GM12891 (cell line): ENCODE measurements at regions not wholly inside any gene's neighbourhood (a gene's known extent, or its start where the extent isn't known, plus 50 kb on each side); places are given as distances from the start of the nearest gene placed in this dataset.
"Not testable (repeated sequence)": the region's sequence is repeated elsewhere in the genome, so short reads cannot be mapped to it uniquely, and the experiment has no call there.

Experiments
- DNase-seq: peaks from one replicate; pipeline ENCODE4 v3.0.0; 2011; ENCODE audit warnings: low spot score; ENCODE audit not compliant: insufficient read length
- FAIRE-seq: peaks from 2 replicates; lab custom pipeline; 2011; peaks lifted over from hg19 to GRCh38; lab: Jason Lieb, UNC
- PAX5 ChIP-seq: IDR thresholded peaks from 2 replicates; pipeline ENCODE4 v1.6.1; 2011; ENCODE audit warnings: low read length, moderate library complexity, mild to moderate bottlenecking; ENCODE audit not compliant: insufficient read depth, severe bottlenecking
- POLR2A ChIP-seq: IDR thresholded peaks from 2 replicates; pipeline ENCODE4 v1.6.1; 2011; ENCODE audit warnings: low read depth, low read length, control low read depth
- POLR2AphosphoS5 ChIP-seq: IDR thresholded peaks from 2 replicates; pipeline ENCODE4 v1.6.1; 2011; ENCODE audit warnings: low read depth, low read length, control low read depth
- POU2F2 ChIP-seq: IDR thresholded peaks from 2 replicates; pipeline ENCODE4 v1.6.1; 2011; ENCODE audit warnings: low read depth, mild to moderate bottlenecking, control low read depth, low read length, moderate library complexity
- SPI1 ChIP-seq: IDR thresholded peaks from 2 replicates; pipeline ENCODE4 v1.6.1; 2011; ENCODE audit warnings: low read depth, low read length, control low read depth
- TAF1 ChIP-seq: IDR thresholded peaks from 2 replicates; pipeline ENCODE4 v1.6.1; 2011; ENCODE audit warnings: low read depth, low read length, control low read depth

GRCh38 chr5:108521841-108522506, 140.1 kb upstream of the FBXL17 start:
- no peak for TF ChIP-seq POLR2A
- no peak for TF ChIP-seq PAX5
- no peak for TF ChIP-seq TAF1
- no peak for TF ChIP-seq POU2F2
- TF ChIP-seq POLR2AphosphoS5, result no peak
- TF ChIP-seq SPI1, result no peak
- no peak for DNase-seq
- peak; percentile 85 for FAIRE-seq

DNA sequence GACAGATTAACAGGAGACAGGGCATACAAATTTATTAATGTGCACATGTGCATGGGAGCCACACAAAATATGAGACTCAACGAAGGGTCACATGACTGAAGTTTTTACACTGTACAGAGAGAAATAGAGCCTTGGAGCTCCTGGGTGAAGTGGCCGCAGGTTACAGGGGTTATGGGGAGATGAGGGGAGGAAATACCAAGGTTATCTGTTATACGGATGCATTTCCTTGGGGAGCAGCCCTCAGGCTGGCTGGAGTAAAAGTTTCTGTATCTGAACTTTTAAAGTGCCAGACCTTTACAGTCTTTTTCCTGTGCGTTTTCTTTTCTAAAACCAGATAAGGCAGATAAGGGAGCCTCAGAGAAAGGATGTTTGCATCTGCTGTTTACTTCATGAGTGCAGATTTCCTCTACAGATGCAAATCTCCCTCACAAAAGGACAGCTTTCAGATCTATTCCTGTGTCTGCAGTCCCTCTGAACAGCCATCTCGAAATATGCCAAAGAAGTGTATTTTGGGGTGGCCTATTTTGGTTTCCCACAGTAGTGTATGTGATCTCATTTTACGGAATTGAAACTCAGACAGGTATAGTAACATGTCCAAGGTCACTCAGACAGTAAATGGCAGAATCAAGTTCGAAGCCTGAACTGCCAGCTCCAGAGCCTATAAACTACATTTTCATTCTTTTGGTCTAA, 139.3 kb upstream of the FBXL17 start:
- FAIRE-seq (peak; percentile 95), DNase-seq (no peak)
- peak; percentile 82 for TF ChIP-seq POU2F2
- TF ChIP-seq SPI1, result peak; percentile 98
- TF ChIP-seq TAF1, result no peak

DNA sequence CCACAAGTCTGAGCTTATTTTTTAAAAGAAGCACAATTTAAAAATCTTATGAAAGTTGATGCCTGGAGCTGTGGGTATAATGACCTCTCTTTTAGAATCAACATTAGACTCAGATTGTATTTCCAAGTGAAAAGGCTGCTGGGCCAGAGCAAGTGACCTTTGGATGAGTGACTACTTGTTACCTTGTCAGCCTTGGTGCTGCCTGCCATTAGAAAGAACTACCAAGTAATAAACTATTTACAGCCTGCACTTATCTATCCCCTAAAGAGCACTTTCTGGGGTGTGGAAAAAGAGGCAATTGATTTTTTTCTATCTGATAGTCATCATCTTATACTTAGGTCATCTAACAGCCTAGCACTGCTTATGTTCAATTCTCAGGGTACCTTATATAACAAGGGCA, 134.9 kb upstream of the FBXL17 start:
- DNase-seq, result no peak
- TF ChIP-seq POU2F2 (no peak), POLR2AphosphoS5 (no peak), PAX5 (no peak), POLR2A (no peak), TAF1 (no peak), SPI1 (no peak)
- no peak for FAIRE-seq

DNA sequence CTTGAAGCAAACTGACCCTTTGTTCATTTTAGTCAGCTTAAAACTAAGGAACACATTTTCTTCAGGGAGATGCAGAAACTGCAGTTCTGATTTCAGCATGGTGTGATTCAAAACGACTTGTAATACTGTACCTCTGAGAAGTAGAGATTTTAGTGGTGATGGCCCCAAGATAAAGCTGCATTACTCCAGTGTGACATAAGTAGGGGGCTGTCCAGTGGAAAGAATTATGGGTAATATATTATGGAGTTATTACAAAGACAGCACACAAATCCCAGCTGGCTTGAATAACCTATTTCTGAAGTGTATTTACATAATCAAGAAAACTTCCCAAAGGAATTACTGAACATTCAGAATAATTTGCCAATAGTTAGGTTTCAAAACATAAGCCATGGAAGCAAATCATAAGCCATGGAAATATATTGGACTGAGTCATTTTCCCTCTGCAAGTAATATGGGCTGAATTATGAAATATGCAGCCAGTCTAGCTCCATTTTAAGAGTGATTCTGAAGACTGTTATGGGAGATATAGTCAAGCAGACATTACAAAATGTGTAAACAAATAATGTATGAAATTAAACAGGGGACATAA, 133.7 kb upstream of the FBXL17 start:
- TF ChIP-seq POLR2A (no peak), TAF1 (no peak), POU2F2 (no peak), SPI1 (no peak)
- FAIRE-seq (peak; percentile 45), DNase-seq (no peak)

DNA sequence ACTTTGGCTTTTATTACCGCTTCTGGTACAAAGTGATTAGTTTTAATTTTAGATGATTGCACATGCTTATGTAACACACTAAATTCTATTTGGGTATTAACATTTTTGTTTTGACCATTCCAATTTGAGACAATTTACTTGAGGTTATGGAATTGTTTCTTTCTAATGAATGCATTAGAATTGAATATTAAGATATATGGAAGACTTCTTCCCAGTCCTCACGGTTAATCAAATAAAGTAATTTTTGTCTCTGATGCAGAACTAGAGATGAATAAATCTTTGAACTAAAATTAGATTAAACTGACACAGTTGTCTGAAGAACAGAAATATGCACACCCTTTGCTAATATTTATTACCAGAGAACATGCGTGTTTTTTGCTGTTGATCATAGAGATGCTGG, 127.1 kb upstream of the FBXL17 start:
- TF ChIP-seq PAX5 (no peak), POLR2A (no peak), SPI1 (no peak), POU2F2 (no peak)
- no peak for FAIRE-seq
- DNase-seq, result no peak

- FAIRE-seq, result peak; percentile 5
Observed at GRCh38 chr5:108507631-108508030, 125.7 kb upstream of the FBXL17 start.

GRCh38 chr5:108505608-108506007, 123.7 kb upstream of the FBXL17 start:
- FAIRE-seq, result no peak
- TF ChIP-seq TAF1 (no peak), POLR2AphosphoS5 (no peak), POLR2A (no peak), SPI1 (no peak)
- DNase-seq, result no peak

More at GRCh38 chr5:108507631-108508030, 125.7 kb upstream of the FBXL17 start:
- TF ChIP-seq TAF1 (no peak), POLR2A (no peak), SPI1 (no peak), POU2F2 (no peak), POLR2AphosphoS5 (no peak), PAX5 (no peak)
- DNase-seq, result no peak

DNA sequence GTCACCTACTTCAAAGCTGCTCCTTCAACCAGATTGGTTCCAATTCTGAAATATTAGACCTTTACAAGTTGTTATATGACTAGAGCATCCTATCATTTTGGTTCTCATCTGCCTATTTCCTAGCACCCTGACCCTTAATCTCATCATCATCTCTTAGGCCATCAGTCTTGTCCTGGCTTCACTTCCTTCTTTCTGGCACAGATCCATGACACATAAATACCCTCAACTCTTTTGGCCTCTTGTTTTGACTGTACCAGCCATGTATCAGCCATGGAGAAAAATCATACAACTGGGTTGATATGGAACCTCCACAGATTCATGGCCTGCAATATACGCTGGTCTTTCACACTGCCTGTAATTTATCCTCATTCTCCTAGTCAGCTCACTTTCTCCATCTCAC, 123.1 kb upstream of the FBXL17 start:
- no peak for FAIRE-seq
- no peak for DNase-seq
- peak; percentile 51 for TF ChIP-seq SPI1
- TF ChIP-seq POLR2AphosphoS5, result no peak

DNA sequence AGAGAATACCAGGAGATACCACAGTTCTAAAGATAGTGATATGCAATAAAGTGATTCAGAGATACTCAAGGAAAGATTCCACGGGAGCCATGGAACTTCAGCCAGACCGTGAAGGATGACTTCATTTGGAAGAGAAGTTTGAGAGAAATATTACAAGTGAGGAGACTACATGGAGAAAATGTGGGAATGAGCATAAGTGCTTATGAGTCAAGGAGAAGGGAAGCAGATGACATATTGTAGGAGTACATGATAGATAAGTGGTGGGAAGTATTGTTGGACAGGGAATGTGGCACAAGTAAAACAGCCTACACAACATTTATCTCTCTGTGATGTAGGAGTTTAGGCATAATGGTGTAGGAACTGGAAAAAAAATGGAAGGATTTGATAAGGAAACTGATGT, 122.1 kb upstream of the FBXL17 start:
- no peak for TF ChIP-seq POU2F2
- no peak for TF ChIP-seq SPI1
- TF ChIP-seq PAX5, result no peak
- no peak for TF ChIP-seq POLR2AphosphoS5
- no peak for TF ChIP-seq TAF1
- TF ChIP-seq POLR2A, result no peak
- DNase-seq (no peak), FAIRE-seq (no peak)

DNA sequence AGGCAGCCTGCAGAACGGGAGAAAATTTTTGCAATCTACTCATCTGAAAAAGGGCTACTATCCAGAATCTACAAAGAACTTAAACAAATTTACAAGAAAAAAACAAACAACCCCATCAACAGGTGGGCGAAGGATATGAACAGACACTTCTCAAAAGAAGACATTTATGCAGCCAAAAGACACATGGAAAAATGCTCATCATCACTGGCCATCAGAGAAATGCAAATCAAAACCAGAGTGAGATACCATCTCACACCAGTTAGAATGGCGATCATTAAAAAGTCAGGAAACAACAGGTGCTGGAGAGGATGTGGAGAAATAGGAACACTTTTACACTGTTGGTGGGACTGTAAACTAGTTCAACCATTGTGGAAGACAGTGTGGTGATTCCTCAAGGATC, 113.7 kb upstream of the FBXL17 start:
- DNase-seq, FAIRE-seq: not testable (repeated sequence)
